HG03135 (cell line): ENCODE measurements at regions not wholly inside any gene's neighbourhood (a gene's known extent, or its start where the extent isn't known, plus 50 kb on each side); places are given as distances from the start of the nearest gene placed in this dataset.
A peak's percentile ranks its signal among the peaks of the same experiment; 100 is the strongest.

Experiments used
- ATAC-seq: cut with Tn5 transposase; IDR thresholded peaks from one replicate; pipeline ENCODE4 v1.9.1; 2021; ENCODE audit warnings: mild to moderate bottlenecking, moderate library complexity; ENCODE audit not compliant: unreplicated experiment

DNA sequence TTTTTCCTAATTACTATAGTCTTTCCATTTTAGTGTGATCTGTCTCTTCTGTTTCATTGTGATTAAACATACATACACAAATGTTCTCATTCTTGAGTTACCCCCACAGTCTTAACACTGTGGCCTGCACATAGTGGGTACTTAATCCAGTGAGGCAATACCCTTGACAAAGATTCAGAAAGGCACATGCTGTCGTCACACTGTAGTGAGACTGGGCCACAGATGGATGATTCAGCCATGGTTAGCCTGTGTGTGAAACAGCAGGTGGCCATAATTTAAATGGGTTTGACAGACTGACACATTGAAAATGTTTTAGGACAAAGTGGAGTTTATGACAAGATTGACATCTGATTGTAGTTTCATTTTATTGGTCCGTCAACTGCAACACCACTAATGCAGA lies 313.1 kb downstream of the C11orf87 start:
- ATAC-seq: no peak

DNA sequence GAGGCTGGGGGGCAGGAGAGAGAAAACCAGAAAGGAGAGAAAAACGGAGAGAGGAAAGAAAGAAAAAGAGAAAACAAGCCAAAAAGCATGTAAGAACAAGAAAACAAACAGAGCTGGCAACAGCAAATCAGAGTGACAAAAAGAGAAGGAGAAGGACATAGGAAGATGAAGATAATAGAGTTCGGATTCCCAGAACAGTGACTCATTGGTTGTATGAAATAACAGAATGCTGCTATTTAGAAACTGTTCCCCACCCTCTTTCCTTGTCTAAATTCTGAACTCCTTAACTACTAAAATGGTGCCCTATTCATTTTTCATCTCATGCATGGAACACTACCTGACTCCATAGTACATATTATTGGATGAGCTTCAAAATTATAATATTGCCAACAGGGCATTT lies 317.4 kb downstream of the C11orf87 start:
- ATAC-seq: no peak

DNA sequence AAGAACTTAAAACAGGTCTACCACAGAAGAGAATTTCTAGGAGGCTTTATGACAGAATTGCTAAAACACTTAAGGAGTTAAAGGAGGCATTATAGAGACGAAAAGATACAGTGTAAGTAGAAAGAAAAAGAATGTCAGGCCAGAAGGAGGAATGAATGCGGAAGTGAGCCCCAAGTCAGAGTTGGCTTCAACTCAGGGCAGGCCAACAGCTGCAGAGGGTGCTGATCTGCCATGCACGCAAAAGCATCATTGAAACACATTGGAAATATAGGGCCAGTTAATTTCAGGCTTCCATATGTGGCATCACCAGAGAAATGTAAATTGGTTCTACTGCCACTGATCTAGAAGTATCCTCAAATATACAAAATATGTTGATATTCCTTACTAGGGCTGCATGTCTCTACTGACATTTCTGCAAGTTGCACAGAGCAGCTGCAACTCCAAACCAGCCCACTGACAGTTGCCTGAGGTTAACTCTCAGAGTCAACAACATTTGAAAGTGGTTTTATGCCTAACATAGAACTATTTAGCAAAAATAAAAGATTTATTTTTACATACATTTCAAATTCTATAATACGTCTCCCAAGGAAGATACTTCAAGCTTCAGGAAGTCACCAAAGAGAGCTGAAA lies 324.1 kb downstream of the C11orf87 start:
- no peak for ATAC-seq

DNA sequence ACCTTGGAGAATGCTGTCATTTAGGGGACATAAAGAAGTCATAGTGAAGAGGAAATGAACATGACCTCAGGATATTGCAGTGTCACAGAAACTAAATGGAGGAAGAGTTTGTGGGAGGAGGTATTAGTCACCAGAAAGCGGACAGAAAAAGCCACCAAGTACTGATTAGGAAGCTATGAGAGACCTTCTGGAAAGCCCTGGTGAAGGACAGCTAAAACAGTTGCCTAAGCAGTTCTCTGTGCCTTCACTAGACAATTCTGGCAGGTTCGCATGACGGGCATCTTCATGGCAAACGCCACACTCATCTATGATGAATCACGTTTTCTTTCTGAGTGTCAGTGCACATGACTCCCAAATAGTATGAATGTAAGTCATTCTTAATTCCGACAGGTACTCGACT lies 325.8 kb downstream of the C11orf87 start:
- no peak for ATAC-seq

DNA sequence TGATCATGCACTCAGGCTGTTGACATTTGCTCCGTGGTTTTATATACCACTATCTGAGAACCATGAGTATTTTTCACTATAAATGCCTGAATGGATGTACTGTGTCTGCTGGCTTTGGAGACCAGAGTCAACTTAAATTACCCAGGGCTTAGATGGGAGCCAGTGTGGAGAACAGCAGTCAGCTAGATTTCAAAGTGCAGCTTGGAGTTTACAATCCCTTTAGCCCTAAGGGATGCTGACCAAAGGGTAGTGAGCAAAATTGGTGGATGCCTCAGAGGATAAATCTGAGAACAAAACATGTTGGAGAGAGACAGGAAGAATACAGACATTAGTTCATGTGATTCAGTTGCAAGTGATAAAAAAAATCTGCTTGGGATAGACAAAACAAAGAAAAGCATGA lies 327.5 kb downstream of the C11orf87 start:
- no peak for ATAC-seq

DNA sequence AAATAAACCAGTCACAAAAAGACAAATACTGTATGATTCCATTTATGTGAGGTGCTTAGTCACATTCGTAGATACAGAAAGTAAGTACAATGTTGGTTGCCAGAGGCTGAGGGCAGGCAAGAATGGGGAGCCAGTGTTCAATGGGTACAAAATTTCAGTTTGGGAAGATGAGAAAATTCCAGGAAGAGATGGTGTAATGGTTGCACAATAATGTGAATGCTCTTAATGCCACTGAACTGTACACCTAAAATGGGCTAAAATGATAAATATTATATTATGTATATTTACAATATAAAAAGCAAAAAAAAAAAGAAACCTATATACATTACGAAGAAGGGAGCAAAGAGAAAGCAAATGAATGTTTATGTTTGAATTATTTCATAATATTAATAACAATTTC lies 329.0 kb downstream of the C11orf87 start:
- no peak for ATAC-seq

DNA sequence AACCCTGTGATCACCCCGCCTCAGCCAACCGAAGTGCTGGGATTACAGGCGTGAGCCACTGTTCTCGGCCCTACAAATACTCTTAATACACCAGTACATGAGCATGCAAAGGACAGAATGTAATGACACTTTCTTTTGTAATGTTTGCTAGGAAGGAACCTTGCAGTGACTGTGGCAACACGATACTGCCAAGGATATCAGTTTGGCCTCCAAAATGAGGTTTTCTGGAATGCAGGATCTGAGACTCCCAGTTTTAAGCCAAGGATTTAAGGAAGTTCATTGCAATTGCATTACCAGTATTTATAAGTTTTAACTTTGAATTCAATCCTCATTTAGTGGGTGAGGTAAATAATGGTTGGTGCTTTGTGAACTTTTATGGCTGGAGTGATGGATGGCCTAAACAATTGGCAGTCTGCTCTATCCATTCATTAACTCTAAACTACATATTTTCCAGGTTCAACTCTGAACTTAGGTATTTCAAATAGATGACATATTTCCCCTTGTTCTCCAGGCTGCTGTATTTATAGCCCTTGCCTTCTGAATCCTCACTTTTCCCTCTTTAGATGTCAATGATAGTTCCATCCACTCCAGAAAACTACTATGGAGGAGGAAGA lies 330.3 kb downstream of the C11orf87 start:
- no peak for ATAC-seq

DNA sequence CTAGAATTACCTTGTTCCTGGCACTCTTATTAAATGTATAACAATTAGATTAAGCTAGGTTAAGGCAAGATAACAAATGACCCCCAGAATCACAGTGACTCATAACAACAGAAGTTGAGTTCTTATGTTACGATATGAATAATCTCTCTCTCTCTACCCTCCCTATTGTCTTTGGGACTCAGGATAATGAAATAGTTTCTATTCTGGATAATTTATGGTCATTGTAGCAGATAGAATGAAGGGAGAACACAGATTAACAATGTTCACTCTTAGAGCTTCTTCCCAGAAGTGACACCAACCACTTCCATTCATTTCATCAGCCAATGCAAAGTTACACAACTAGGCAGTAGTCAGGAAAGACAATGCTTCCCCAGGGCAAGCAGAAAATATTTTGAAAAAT lies 334.5 kb downstream of the C11orf87 start:
- ATAC-seq: no peak

DNA sequence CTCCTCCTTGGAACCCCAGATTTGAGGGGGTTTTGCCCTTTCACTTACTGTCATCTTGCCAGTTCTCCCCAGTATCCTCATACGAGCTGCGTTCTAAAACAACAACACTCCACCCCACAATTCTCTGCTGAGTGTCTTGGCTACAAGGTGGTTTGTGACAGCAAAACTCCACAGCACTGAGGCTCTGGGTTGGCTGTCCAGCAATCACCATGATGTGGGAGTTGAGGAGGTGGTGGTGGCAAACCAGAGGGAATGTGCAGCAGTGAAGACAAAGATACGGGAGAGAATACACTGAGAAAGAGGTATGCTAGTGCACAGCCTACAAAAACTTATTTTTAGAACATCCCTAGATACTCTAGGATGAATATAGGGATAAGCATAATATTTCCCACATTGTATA lies 335.0 kb downstream of the C11orf87 start:
- no peak for ATAC-seq

DNA sequence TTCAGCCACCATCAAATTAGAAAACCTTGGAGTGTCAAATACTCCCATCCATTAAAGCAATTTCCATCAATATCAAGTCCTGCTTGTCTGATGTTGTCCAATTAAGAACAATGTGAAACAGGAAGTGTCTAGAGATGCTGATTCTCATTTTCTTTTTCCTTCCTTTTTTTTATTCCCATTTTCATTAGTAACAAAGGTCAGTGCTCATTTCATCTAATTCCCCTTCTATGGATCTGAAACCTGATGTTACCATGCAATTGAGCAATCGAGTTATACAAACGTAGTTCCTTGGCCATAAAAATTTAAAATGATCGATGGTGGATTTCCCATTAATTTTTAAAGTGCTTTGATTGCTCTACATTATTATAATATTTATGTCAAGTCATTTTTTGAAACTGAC lies 330.6 kb upstream of the ZC3H12C start:
- ATAC-seq: no peak

DNA sequence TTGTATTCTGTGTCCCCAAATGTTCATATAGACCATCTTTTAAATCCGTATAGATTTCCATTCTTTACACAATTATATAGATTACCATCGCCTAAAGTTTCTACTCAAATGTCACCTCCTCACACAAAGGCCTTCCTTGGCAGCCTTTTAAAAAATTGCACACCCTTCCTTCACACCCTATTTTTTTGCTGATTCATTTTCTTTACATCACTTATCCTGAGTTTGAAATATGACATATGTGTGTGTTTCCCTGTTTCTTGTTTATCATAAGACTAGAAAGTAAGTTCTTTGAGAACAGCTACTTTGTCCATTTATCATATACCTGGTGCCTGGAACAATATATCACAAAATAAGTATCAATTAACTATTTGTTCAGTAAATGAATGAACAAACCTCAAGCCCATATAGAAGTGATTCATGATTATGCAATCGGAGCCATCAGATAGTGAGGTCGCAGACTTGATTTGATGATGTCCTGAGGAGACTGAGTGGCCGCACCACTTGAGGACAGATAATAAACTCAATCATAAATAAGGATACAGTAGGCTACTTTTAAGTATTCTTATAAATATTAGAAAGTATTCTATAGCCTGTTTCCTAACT lies 327.4 kb upstream of the ZC3H12C start:
- no peak for ATAC-seq

DNA sequence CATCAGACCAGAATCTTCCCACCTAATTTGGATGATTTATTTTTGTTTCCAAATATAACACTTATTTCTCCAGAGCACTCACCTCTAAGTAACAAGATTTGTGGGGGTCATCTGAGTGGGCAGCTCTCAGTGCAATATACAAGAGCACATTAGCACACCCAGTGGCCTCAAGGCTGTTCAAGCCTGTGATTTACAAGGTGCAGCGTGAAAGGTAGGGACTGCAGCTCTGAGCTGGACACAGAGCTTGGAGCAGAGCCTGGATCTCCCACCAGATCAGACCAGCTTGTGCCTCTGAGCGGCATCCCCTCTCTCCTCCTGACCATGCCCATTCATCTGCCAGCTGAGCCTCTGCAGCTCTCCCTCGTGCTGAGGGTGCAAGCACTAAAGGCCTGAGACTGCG lies 323.3 kb upstream of the ZC3H12C start:
- ATAC-seq: no peak

DNA sequence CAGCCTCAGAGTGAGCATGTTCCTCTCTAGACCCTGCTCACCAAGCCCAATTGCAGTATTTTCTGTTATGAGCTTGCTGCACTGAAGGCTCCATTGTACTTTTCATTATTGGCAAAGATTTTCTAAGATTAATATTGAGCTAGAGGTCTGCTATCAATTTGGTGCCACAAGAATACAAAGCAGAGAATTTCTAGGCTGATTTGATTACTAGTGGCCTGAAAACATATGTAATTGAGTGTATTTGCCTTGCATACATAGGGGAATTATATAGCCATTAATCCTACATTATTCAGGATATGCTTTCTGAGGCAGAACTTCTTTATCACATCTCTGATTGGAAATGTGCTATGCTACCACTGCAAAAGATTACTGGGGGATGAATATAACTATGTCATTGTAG lies 322.9 kb upstream of the ZC3H12C start:
- no peak for ATAC-seq

DNA sequence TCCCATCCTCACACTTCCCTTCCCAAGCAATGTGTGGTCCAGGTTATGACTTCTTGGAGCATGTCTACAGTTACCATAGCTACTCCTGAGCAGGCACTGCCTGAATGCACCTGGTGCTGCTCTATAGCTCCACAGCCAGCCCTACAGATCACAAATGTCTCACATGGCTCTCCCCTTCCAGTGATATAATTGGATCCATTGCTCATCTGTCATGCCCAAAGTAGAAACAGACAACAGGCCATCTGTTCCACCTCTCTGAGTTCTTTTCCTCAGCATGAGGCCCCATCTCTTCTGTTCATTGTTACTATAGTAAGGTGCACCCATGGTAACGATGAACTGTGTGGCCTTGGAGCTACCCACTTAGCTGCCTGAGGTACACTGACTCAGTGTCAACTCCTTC lies 320.3 kb upstream of the ZC3H12C start:
- ATAC-seq: no peak

DNA sequence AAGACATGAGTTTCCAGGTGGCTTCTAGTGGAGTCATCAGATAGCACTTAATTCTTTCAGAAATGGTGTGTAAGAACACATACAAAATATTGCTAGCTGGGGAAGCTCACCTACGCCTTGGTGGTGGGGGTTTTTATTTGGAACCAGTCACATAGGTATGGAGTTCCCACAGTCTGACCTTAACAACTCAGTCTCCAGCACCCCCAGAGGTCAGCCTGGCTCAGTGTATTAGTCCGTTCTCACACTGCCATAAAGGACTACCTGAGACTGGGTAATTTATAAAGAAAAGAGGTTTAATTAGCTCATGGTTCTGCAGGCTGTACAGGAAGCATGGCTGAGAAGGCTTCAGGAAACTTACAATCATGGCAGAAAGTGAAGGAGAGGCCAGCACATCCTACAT lies 317.5 kb upstream of the ZC3H12C start:
- ATAC-seq: no peak

DNA sequence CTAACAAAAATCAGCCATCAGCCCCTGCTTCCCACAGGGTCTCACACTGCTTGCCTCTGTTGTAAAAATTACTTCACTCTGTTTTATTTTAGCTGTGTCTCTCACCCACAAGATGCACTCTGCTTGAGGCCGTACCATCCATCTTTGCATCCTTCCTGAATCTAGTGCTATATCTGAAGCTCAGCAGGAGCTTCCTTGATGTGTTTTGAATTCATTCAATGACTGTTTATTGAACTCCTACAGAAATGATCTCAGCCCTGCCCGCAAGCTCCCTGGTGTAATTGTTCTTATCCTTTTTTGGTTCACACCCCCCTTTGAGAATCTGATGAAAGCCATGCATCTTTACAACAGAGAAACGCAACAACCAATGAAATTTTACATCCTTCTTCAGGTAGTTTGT lies 310.2 kb upstream of the ZC3H12C start:
- no peak for ATAC-seq

DNA sequence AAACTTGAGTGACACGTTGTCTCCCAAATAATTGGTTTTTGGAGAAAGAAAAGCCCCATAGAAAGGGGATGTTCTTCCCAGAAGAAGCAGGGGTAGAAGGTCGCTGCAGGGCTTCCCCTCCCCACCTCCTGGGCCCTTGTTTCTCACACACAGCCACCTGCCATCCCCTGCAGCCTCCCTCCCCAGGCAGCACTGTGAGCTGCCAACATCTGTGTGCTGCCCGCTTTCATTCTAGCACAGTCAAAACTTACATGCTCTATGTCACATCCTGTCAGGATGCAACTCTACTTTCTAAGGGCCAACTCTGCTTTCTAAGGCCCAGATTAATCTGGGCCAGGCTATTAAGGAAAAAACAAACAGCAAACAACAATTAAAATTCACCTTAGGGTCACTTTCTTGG lies 309.4 kb upstream of the ZC3H12C start:
- ATAC-seq: peak; percentile 86

DNA sequence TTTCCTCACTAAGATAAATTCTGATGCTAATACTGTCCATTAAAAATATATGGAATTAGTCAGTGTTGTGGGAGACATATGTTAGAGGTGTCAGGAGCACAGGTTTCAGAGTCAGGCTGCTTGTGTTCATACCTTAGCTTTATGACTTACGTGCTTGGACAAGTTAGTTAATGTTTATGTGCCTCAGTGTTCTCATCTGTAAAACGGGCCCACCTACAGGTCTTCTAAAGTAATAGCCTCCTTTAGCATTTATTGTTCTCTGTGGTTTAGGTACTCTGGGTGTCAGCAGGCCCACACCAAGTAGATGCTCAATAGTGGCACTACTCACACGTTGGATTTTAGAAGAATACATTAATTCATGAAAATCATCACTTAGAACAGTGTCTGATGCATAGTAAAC lies 308.7 kb upstream of the ZC3H12C start:
- ATAC-seq: no peak

DNA sequence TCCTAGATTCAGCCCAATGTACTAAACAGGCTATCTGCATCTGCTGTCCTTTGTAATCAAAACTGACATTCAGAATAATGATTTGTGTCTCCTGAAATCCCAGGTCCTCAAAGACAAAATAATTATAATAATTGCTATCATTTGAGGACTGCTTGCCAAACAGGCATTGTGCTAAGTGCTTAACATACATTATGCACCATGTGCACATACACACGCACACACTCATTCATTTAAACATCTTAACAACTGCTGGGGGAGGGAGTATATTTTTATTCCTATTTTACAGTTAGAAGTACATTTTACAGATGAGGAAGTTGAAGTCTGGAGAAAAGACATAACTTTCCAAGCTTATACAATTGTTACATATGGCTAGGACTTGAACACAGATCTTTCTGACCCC lies 308.0 kb upstream of the ZC3H12C start:
- no peak for ATAC-seq

DNA sequence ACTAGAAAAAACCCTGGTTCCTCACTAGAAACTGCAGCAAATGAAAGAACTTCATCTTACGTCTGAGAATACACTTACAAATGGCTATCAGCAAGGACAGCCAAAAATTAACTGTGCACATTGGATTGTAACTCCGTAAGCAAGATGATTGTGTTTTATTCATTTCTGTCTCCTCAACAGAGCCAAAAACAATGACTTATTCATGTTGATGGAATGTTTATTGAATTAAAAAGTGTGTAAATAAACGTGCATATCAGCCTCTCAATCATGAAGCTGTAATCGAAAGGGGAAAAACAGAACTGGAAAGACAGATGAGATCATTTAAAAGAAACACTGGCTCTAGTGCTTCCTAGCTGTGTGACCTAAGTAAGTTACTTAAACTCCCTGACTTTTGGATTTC lies 307.5 kb upstream of the ZC3H12C start:
- ATAC-seq: no peak

DNA sequence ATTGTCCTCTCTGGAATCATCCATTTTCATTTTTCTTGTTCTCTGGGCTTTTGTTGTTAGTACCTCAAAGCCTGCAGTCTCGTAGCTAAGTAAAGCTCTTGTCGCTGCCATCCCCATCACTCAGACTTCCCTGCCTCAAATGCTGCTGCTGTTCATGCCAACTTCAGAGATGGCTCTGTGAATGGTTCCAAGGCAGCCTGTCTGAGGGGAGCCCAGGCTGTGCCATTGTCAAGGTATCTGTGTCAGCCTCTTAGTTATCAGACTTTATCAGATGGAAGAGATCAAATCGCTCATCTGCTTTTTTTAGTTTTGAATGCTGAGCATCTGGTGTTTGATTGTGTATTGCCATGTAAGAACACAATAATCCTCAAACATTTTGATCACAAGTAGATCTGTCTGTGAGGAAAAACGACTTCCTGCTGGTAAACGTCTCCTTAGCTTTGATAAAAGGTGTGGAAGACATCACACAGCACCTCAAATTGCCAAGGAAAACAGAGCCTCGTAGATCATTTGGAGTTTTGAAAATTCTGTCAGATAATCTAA lies 304.2 kb upstream of the ZC3H12C start:
- no peak for ATAC-seq

DNA sequence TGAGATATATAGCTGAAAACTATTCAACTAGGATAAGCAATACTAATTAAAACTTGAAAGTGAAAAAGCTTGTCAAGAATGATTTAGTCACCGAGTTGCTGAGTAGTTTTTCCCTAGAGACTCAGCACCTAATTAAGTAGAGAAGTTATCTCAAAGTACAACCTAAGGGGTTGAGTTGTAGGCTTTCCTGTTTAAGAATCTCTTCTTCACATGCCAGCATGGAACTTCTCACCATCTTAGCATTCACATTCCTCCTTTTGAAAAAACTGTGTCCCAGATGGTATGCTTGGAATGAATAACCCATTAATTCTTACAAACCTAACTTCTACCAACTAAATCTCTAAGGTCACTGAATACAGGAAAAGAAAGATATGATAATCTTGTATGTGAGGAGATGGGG lies 303.3 kb upstream of the ZC3H12C start:
- ATAC-seq: no peak

DNA sequence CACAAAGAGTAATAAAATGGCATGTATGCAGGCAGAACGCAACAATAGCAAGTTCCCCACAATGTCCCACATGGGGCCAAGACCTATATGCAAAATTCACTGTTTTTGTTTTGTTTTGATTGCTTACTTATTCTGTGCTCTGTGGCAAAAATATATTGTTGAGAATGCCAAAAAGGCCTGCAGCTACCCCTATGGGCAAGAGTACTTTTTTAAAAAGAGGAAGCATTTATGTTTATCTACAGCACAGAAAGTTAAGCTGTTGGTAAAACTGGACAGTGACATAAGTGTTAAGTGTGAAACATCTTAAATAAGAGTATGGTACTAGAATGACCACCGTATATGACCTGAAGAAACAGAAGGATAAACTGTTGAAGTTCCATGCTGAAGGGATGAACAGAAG lies 301.9 kb upstream of the ZC3H12C start:
- ATAC-seq: no peak
